Cardiac septum (tissue), 1 donor: ENCODE measurements at regions not wholly inside any gene's neighbourhood (a gene's known extent, or its start where the extent isn't known, plus 50 kb on each side); places are given as distances from the start of the nearest gene placed in this dataset.

Experiments used
- DNase-seq: peaks from one replicate; pipeline ENCODE4 v3.0.0-alpha.2; 2020; ENCODE audit warnings: low spot score
- intact Hi-C: fragments of 100-400 bp; cut with DNase I; formaldehyde crosslinking; loops from one replicate; pipeline ENCODE4 v1.14.0; 2022
- donor health status: DM: no; HTN: no; CAD: no.

- DNase-seq: no peak
- intact Hi-C loops: no loop called here
Measured at GRCh38 chr12:107451246-107451645, 234.4 kb upstream of the PWP1 start.

GRCh38 chr12:107454109-107454830 lies 231.3 kb upstream of the PWP1 start:
- DNase-seq: no peak
- intact Hi-C loops: no loop called here

GRCh38 chr12:107457362-107457935 lies 228.2 kb upstream of the PWP1 start:
- DNase-seq: no peak
- intact Hi-C loops: no loop called here

- intact Hi-C loops: no loop called here
- no peak for DNase-seq
Measured at GRCh38 chr12:107458163-107458562, 227.4 kb upstream of the PWP1 start.

GRCh38 chr12:107458990-107459389 lies 226.6 kb upstream of the PWP1 start:
- intact Hi-C loops: no loop called here
- DNase-seq: no peak

GRCh38 chr12:107459641-107460040 lies 226.0 kb upstream of the PWP1 start:
- intact Hi-C loops: no loop called here
- no peak for DNase-seq

- intact Hi-C loops: no loop called here
Measured at GRCh38 chr12:107461222-107461975, 224.2 kb upstream of the PWP1 start.

GRCh38 chr12:107462428-107463332 lies 222.9 kb upstream of the PWP1 start:
- no peak for DNase-seq
- intact Hi-C loops: no loop called here

More at GRCh38 chr12:107461222-107461975, 224.2 kb upstream of the PWP1 start:
- DNase-seq: no peak

GRCh38 chr12:107464644-107465043 lies 221.0 kb upstream of the PWP1 start:
- DNase-seq: no peak
- intact Hi-C loops: no loop called here

GRCh38 chr12:107465625-107466024 lies 220.0 kb upstream of the PWP1 start:
- intact Hi-C loops: no loop called here
- DNase-seq: no peak

- no peak for DNase-seq
- intact Hi-C loops: no loop called here
Measured at GRCh38 chr12:107467716-107468115, 217.9 kb upstream of the PWP1 start.

- intact Hi-C loops: no loop called here
- no peak for DNase-seq
Measured at GRCh38 chr12:107468182-107468581, 217.4 kb upstream of the PWP1 start.

GRCh38 chr12:107469011-107469410 lies 216.6 kb upstream of the PWP1 start:
- DNase-seq: no peak
- intact Hi-C loops: no loop called here

- intact Hi-C loops: no loop called here
- no peak for DNase-seq
Measured at GRCh38 chr12:107470645-107471044, 215.0 kb upstream of the PWP1 start.

- intact Hi-C loops: no loop called here
- DNase-seq: no peak
Measured at GRCh38 chr12:107472308-107472707, 213.3 kb upstream of the PWP1 start.

- intact Hi-C loops: no loop called here
- DNase-seq: no peak
Measured at GRCh38 chr12:107474099-107474498, 211.5 kb upstream of the PWP1 start.

GRCh38 chr12:107474639-107475539 lies 210.7 kb upstream of the PWP1 start:
- intact Hi-C loops: no loop called here
- DNase-seq: no peak

- intact Hi-C loops: no loop called here
- no peak for DNase-seq
Measured at GRCh38 chr12:107475900-107476299, 209.7 kb upstream of the PWP1 start.

GRCh38 chr12:107477018-107477417 lies 208.6 kb upstream of the PWP1 start:
- no peak for DNase-seq
- intact Hi-C loops: no loop called here
